ENCODE measurements at regions not wholly inside any gene's neighbourhood (a gene's known extent, or its start where the extent isn't known, plus 50 kb on each side); places are given as distances from the start of the nearest gene placed in this dataset.

DNA sequence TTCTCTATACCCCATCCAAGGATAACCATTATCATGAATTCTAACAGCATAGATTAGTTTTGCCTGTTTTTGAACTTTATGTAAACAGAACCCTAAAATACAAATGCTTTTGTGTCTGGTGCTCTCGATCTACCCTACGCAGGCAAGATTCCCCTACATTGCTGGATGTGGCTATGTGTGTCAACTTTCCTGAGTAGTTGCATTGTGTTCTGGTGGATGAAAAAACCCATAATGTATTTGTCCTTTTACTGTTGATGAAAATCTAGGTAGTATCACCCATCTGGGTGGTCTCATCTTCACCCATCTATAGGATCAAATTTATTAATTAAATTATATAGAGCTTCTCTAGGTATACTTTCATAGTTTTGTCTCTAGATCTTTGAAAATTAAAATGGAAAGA, 211.7 kb downstream of the ANKRD60 start:
- TF ChIP-seq CTCF (conservative IDR thresholded peaks at IDR 0.05): no peak
- TF ChIP-seq ZFX (IDR thresholded peaks at IDR 0.05): no peak
